Osteocyte (in vitro differentiated cells): ENCODE measurements at regions not wholly inside any gene's neighbourhood (a gene's known extent, or its start where the extent isn't known, plus 50 kb on each side); places are given as distances from the start of the nearest gene placed in this dataset.

Experiments used
- DNase-seq: peaks from one replicate; pipeline ENCODE4 v3.0.0; 2021; ENCODE audit warnings: mixed read lengths; ENCODE audit not compliant: unreplicated experiment; ENCODE audit errors: extremely low spot score
- H3K27ac Mint-ChIP-seq: one replicate; pipeline ENCODE4 v1.8.0; 2021; ENCODE audit warnings: mild to moderate bottlenecking, mixed read lengths; ENCODE audit not compliant: unreplicated experiment
- H3K27me3 Mint-ChIP-seq: one replicate; pipeline ENCODE4 v1.8.0; 2021; ENCODE audit warnings: mixed read lengths; ENCODE audit not compliant: unreplicated experiment
- H3K36me3 Mint-ChIP-seq: one replicate; pipeline ENCODE4 v1.8.0; 2021; ENCODE audit warnings: mixed read lengths; ENCODE audit not compliant: unreplicated experiment
- H3K4me1 Mint-ChIP-seq: one replicate; pipeline ENCODE4 v1.8.0; 2021; ENCODE audit warnings: mixed read lengths; ENCODE audit not compliant: unreplicated experiment
- H3K4me3 Mint-ChIP-seq: one replicate; pipeline ENCODE4 v1.8.0; 2021; ENCODE audit warnings: mild to moderate bottlenecking, moderate library complexity, mixed read lengths; ENCODE audit not compliant: unreplicated experiment
- H3K9me3 Mint-ChIP-seq: one replicate; pipeline ENCODE4 v1.8.0; 2021; ENCODE audit warnings: mixed read lengths; ENCODE audit not compliant: unreplicated experiment
- TF ChIP-seq, protein P1 (sequence below): fragments of 200-600 bp; sonication (generic); IDR thresholded peaks from 2 replicates; pipeline ENCODE4 v1.5.0; 2021; ENCODE audit warnings: antibody characterized with exemption, mild to moderate bottlenecking, moderate library complexity

DNA sequence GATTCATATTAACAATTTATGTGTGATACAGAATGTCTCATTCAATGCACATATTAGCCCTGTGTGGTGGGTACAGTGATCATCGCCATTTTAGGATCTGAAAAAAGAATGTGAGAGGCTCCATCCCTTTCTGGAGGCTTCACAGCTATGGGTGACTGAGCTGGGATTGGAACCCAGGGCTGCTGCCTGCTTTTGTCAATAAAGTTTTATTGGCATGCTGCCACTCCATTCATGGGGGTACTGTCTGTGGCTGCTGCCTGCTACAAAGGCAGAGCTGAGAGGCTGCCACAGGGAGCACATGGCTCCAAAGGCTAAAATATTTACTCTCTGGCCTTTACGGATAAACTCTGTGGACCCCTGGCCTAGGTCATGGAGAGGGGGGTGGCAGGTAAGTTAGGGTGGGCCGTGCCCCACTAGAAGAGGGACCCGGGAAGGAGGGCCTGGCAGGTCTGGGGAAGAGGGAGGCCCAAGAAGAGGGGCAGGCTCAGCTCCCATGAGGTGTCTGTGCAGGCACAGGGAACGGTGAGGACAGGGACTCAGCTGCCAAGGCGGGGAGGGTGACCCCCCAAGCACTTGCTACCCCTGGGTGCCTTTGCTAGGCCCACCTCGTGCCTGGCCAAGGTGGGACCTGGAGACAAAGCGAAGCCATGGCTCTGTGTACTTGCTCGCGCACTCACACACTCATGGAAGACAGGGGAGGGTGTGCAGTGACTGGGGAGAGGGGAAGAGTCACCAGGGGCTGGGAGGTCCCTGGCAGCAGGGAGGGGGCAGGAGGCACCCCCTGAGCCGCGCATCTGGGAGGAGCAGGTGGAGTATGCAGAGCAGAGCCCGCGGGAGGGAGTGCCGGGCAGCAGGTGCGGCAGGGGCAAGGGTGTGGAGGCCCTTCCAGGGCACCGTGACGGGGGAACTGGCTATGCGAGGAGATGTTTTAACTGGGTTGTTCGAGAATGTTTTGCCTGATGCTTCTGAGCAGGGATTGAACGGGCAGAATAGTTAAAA, 335.3 kb downstream of the CTTN start:
- H3K4me3 Mint-ChIP-seq = no peak overlapping the region
- no peaks in the 10 kb centered on the region for H3K36me3 Mint-ChIP-seq
- H3K27me3 Mint-ChIP-seq = no peaks in the 10 kb centered on the region
- TF ChIP-seq, protein P1, sequence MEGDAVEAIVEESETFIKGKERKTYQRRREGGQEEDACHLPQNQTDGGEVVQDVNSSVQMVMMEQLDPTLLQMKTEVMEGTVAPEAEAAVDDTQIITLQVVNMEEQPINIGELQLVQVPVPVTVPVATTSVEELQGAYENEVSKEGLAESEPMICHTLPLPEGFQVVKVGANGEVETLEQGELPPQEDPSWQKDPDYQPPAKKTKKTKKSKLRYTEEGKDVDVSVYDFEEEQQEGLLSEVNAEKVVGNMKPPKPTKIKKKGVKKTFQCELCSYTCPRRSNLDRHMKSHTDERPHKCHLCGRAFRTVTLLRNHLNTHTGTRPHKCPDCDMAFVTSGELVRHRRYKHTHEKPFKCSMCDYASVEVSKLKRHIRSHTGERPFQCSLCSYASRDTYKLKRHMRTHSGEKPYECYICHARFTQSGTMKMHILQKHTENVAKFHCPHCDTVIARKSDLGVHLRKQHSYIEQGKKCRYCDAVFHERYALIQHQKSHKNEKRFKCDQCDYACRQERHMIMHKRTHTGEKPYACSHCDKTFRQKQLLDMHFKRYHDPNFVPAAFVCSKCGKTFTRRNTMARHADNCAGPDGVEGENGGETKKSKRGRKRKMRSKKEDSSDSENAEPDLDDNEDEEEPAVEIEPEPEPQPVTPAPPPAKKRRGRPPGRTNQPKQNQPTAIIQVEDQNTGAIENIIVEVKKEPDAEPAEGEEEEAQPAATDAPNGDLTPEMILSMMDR = no peak
- H3K4me1 Mint-ChIP-seq = no peaks in the 10 kb centered on the region
- DNase-seq = no peak
- H3K9me3 Mint-ChIP-seq = no peaks in the 10 kb centered on the region
- no peak overlapping the region for H3K27ac Mint-ChIP-seq

DNA sequence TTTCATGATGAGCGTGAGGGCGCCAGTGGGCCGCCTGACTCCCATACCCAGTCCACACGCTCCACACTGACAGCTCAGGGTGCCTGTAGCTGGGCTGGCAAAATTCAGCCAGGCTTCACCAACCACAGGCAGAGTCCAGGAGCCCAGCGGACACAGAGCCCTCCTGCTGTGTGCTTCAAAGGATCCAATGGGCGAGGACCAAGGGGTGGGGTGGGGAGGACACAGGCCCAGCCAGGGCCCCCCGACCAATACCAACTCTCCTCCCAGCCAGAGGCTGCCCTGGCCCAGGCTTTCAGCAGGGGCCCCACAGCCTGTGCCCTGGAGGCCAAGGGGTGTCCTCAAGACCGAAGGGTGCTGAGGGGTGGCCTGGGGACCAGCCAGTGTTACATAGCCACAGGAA, 336.1 kb downstream of the CTTN start:
- H3K4me1 Mint-ChIP-seq = no peaks in the 10 kb centered on the region
- TF ChIP-seq, protein P1 = no peak
- H3K27me3 Mint-ChIP-seq = no peaks in the 10 kb centered on the region
- no peak overlapping the region for H3K27ac Mint-ChIP-seq
- no peak overlapping the region for H3K4me3 Mint-ChIP-seq
- no peaks in the 10 kb centered on the region for H3K36me3 Mint-ChIP-seq
- no peaks in the 10 kb centered on the region for H3K9me3 Mint-ChIP-seq
- no peak for DNase-seq

DNA sequence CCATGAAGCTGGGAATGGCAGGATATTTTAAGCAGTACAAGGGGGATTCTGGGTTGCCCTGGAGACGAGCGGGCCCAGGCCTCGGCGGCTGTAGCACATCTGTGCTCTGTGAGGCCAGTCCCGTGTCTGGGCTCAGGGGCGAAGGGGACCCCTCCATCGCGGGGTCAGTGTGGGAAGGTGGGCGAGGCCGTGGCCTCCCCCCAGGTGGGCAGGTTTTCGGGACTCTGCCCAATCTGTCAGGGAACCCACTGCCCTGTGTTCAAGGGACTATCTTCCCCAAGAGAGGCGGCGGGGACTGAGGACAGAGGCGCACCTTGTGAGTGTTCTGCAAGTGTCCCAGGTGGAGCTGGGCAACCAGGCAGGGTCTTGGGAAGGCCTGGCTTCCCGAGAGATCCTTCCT, 336.6 kb downstream of the CTTN start:
- Mint-ChIP-seq H3K27ac (no peak overlapping the region), H3K4me1 (no peaks in the 10 kb centered on the region), H3K36me3 (no peaks in the 10 kb centered on the region), H3K4me3 (no peak overlapping the region), H3K9me3 (no peaks in the 10 kb centered on the region), H3K27me3 (no peaks in the 10 kb centered on the region)
- no peak for DNase-seq
- TF ChIP-seq, protein P1 = no peak

DNA sequence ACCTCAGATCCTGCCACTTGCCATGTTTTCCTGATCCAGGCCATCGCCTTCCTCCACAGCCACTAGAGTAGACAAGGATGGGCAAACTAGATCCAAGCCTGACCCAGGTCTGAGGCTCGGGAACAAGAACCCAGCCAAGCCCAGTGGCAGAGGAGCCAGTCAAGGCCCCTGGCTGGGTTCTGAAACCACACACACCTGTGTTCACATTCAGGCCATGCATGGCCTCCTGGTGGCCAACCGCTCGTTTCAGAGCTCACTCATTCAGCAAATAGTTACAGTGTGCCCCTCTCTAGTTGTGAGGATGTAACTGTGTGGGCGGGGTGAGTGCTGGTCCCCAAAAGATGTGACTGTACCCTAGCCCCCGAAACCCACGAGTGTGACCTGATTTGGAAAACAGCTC, 337.6 kb downstream of the CTTN start:
- no peak for DNase-seq
- no peaks in the 10 kb centered on the region for H3K4me1 Mint-ChIP-seq
- H3K27ac Mint-ChIP-seq = no peak overlapping the region
- H3K36me3 Mint-ChIP-seq = no peaks in the 10 kb centered on the region
- TF ChIP-seq, protein P1 = no peak
- no peaks in the 10 kb centered on the region for H3K9me3 Mint-ChIP-seq
- no peaks in the 10 kb centered on the region for H3K27me3 Mint-ChIP-seq
- no peak overlapping the region for H3K4me3 Mint-ChIP-seq

DNA sequence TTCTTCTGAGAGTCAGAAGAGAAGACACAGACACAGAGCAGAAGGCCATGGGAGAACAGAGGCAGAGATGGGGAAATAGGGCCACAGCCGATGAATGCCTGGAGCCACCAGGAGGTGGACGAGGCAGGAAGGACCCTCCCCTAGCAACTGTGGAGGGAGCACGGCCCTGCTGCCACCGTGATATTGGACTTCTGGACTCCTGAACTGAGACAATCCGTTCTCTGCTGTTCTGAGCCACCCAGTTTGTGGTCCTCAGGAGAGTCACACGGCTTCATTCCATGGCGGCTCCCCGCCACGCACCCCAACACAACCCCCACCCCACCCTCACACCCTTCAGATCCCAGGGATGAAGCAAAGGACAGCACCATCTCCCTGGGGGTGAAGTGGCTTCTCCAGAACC, 338.1 kb downstream of the CTTN start:
- no peak overlapping the region for H3K4me3 Mint-ChIP-seq
- H3K36me3 Mint-ChIP-seq = no peaks in the 10 kb centered on the region
- H3K27me3 Mint-ChIP-seq = no peaks in the 10 kb centered on the region
- no peaks in the 10 kb centered on the region for H3K4me1 Mint-ChIP-seq
- no peak for DNase-seq
- no peak overlapping the region for H3K27ac Mint-ChIP-seq
- TF ChIP-seq, protein P1 = no peak
- H3K9me3 Mint-ChIP-seq = no peaks in the 10 kb centered on the region
